Putamen (tissue), 1 donor: ENCODE measurements at regions not wholly inside any gene's neighbourhood (a gene's known extent, or its start where the extent isn't known, plus 50 kb on each side); places are given as distances from the start of the nearest gene placed in this dataset.
A peak's percentile ranks its signal among the peaks of the same experiment; 100 is the strongest.

Experiments used
- DNase-seq: peaks from one replicate; pipeline ENCODE4 v3.0.0-alpha.2; 2016; ENCODE audit warnings: low spot score

GRCh38 chr21:35222541-35222941 is 173.4 kb upstream of the RUNX1 start:
- DNase-seq, result no peak

DNA sequence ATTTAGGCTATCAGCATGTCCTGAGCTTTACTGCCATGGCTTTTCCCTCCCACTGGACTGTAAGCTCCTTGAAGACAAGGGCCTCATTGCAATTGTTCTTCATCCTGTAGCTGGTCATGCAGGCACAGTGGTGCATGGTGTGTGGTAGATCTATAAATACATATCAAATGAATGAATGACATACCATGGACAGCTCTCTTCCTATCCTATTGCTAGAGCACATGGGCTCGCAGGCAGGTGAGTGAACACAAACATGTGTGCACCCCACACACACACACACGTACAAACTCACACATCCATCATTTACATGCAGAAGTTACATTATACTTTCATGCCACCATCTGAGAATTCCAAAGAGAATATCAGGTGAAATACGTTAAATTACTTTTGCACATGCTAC is 172.9 kb upstream of the RUNX1 start:
- DNase-seq, result no peak

DNA sequence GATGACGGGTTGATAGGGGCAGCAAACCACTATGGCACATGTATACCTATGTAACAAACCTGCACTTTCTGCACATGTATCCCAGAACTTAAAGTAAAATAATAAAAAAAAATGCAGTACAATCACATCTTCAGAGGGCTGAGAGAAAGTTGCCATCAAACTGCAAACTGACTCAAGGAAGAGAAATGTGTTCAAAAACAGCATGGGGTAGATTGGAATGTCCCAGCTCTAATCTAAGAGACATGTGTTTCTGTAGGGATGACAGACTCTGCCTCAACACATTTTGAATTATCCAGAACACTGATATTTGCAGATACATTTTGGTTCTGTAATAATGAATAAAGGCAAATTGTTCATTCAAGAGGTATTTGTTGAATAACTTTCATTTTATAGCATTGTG is 171.2 kb upstream of the RUNX1 start:
- no peak for DNase-seq

DNA sequence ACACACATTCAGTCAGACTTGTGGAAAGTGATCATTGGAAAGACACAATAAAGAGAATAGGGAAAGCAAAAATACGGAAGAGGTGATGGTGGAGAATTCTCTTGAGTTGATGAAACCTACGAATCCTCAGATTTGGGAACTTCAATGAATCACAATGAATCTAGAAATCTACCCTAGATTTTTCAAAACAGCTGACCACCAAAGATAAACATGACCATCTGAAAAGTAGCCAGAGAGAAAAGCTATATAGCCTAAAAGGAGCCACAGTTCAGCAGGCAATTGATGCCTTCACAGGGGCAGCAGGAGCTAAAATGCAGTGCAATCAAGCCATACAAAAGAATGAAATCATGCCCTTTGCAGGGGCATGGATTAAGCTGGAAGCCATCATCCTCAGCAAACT is 170.6 kb upstream of the RUNX1 start:
- DNase-seq, result no peak

DNA sequence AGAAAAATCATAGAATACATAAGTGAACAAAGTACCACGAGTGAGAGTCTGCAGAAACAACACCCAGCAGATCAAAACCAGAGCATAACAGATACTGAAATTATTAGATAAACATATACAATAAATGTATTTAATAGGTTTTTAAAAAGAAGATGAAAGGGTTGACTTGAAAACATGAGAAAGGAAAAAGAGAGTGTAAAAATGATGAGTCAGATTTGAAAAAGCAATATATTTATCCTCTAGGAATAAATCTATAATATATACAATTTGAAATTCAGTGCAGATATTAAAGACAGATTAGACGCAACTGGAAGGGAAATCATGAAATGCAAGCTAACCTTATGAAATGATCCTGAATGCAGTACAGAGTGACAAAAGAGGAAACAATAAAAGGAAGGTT is 170.2 kb upstream of the RUNX1 start:
- no peak for DNase-seq

DNA sequence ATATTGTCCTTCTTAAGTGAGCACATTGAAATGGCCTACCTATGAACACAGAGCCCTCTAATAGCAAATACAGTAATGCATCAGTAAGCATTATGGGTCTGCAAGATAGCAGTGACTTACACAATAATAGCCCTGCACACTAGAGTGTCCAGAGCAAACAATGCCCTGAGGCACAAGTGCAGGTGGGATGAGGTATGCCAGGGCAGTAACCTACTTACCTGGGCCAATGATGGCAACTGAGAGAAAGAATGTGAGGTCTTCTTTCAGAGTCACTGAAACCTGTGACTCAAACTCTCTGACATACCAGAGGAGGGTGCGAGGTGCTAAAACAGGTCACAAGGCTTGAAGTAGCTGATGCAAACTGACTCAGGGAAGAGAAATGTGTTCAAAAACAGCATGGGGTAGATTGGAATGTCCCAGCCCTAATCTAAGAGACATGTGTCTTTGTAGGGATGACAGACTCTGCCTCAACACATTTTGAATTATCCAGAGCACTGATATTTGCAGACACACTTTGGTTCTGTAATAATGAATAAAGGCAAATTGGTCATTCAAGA is 168.5 kb upstream of the RUNX1 start:
- no peak for DNase-seq

DNA sequence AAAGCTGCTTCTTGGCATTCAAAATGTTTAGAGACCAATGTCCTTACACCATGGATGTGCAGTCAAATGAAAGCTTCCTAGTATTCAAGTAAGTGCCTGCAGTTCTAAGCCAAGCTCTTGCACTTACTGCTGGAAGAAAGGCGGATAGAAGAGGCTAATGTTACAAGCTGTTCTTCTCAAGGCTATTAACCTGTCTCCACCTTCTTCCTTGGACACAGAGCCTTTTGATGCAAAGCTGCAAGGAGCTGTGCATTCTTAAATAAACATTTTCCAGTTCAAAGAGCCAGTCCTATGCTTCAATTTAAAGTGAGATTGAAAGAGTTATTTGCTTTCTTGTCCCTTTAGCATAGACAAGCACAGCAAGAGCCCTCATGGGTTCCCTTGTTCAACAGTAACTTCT is 167.9 kb upstream of the RUNX1 start:
- DNase-seq, result no peak

GRCh38 chr21:35215870-35216269 is 166.8 kb upstream of the RUNX1 start:
- DNase-seq, result no peak

GRCh38 chr21:35212393-35213127 is 163.5 kb upstream of the RUNX1 start:
- no peak for DNase-seq

DNA sequence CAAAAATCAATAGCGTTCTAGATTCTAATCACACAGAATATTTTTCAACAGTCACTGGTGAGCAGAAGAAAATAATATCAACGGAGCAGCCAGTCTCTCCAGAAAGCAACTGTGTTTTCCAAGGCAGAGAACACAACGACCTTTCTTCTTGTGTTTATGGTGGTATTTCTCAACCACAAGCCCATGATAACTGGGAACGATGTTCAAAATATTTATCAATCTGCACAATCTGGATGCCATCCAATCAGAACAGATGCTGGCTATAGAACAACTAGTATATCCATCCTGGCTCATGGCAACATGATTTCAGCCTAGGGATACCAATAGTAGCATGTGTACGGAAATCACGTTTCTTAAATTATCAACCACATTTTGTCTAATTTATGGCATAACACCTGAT is 162.7 kb upstream of the RUNX1 start:
- DNase-seq, result no peak

DNA sequence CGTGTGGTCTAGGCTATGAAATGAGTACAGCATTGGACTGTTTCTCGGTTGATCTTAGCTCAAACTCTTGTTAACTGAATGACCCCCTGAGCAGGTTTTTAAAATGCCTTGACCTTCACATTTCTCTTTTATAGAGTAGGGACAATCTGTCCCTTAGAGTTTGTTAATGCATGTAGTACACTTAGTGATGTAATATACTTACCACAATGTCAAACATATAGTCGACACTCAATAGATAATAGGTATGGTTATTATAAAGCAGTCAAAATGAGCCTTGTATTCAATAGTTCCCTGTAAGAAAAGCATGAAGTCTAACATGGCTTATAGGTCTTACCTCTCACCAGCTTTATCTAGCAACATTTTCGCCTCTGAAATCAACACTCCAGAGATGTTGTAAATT is 161.0 kb upstream of the RUNX1 start:
- DNase-seq, result no peak

DNA sequence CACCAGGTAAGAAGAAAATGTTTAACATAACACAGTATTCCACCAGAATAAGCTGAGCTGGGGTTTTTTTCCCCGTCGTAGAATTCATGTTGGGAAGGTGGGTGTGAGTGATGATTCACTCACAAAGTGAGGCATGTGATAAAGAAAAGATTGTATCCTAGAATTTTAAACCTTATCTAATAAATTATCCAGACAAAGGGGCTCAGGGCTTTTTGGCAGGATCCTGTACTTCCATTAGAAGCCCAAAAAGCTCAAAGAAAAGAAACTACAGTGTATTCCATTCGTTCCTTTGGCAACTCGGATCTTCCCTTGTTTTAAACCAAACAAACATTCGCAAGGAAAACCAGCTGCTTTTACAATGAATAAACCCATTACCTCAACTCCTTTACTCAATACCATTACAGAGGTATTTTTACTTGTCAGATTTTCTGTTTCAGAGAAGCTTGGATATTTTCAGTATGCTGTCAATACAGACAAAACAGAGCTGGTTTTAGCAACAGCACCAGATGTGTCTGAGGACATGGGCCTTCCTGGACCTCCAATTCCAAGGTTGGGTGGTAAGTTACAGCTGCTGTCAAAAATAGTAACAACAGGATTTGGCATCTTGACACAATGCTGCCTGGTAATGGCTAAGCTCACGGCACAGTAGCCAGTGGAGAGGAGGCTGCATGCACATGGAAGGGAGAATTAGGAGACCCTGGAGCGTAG is 159.9 kb upstream of the RUNX1 start:
- peak; percentile 28 for DNase-seq

DNA sequence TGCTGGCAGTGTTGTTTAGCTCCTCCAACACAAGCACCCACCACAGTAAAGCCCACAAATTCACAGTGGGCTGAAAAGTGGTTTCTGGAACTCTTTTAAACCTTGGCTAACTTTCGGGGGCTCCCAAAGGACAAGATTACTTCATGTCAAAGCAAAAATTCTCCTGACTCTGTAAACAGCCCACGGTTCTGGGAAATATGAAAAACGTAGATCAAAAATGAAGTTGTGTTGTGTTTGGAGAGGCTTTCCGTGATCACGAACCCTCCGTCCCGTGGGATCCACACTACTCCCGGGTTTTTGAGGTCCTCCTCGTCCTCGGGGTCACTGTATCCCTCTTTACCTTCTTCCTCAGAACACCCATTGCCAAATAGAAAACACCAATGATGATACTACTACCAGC is 159.0 kb upstream of the RUNX1 start:
- DNase-seq, result no peak

DNA sequence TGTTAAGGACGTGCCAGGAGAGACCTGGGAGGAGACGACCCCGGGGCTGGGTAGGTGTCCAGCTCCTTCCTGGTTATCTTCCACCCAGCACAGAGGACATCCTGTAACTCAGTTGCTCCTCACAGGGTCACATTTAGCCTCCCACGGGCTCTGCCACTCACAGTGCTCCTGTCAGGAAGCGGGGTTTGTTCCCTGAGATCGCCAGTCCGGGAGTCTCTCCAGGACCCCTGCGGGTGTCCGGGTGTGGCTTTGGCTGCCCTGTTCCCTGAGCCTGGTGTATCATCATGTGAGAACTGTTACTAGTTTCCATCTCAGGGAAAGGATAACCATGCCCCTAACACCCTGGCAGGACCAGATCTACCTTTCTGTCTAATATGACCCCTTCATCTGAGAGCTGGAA is 158.2 kb upstream of the RUNX1 start:
- DNase-seq, result no peak

DNA sequence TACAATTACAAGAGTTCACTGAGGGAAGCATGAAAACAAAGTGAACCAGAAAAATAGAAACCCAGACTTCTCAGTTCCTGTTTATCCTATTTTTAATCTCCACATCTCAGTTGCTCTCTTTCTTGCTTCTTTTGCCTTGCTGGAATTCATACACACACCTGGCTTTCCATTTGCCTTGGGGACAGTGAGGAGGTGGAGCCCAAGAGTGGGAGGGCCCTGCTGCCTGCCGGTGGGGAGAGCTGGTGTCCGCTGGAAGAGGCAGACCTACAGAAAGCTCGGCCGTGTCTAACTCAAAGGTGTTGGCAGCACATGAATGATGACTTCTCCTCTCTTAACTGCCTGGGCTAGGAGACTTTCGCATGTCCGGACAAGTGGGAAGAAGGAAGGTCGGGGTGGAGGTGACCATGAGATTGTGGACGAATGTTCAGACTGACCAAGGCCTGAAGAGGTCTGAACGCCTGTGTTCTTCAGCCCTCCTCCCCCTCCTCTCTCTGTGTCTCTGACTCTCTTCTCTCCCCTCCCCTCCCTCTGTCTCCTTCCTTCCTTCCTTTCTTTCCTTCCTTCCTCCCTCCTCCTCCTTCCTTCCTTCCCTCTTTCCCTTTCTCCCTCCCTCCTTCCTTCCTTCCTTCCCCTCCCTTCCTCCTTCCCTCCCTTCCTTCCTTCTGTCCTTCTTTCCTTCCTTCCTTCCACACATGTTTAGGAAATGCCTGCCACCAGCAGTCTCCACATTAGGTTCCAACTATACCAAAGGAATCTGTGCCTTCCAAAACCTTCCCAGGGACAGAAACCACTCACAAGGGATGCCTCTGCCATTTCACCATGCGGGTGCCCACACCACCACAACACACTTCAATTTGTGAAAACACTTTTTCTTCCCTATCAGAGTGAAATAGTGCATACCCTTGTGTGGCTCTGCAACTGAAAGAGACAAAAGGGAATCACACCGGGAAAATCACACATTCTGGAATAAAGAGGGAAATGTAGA is 157.3 kb upstream of the RUNX1 start:
- no peak for DNase-seq

DNA sequence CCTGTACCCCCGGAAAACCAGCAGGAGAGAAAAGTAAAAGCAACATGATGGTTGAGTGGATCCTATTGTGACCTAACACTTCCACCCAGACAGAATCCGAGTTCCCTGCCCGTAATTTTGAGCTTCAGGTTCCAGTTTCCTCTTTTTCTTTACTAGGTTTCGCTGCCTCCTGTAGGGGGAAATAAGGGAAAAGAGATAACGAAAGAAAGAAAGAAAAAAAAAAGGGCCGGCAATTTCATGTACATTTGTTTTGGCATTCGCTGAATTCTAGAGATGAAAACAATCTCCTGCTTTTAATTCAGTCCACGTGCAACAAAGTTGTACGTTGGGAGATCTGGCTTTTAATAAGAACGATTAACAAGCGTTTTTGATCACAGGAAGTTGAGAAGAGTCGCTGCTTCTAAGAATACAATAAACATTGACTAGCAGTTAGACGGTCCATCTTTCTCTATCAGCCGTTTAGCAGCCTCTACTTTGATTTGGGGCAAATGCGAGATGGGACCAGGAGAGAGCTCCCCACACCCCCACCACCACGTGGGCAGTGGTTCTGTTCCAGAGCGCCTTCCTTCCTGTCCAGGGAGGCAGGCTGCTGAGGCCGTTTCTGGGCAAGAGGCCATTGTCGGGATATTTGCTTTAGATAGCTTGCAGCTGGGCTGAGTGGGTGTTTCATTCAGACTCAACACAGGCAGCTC is 155.9 kb upstream of the RUNX1 start:
- DNase-seq, result peak; percentile 50

- DNase-seq, result no peak
Measured at GRCh38 chr21:35204125-35204524, 155.0 kb upstream of the RUNX1 start.

DNA sequence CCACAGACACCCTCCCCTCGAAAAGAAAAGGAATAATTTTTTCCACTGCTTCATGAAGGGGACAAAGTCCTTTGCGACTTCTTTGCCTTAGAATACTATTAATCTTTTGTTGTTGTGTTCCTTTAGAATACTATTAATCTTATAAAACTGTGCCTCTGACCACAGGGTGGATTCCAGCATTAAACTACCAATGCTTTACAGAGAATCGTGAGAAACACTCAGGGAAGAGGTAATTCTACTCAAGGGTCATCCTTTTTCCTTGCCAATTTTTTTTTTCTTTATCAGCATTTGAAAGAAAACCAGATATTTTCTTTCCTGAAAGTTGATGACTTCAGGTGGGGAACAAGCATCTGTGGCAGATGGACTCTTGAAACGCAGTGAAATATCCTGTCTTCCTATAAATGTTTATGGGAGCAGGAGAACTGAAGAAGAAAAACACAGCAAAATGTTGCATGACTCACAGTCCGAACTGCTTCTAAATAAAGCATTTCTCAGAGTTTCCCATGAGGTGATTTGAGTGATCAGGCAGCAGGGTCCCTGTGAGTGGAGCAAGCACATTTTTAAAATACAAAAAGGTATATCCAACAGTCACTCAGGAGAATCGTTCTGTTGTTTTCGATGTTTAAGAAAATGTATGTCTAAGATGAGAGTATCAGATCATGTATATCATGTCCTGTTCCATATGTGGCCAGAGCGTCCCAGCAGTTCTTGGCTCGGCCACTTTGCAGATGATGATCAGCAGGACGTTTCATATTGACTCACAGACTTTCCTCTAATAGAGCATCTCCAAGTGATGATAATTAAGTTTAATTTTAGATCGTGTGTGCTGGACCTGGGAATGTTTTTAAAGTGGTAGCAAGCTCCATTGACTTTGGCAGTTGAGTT is 154.2 kb upstream of the RUNX1 start:
- DNase-seq, result no peak

DNA sequence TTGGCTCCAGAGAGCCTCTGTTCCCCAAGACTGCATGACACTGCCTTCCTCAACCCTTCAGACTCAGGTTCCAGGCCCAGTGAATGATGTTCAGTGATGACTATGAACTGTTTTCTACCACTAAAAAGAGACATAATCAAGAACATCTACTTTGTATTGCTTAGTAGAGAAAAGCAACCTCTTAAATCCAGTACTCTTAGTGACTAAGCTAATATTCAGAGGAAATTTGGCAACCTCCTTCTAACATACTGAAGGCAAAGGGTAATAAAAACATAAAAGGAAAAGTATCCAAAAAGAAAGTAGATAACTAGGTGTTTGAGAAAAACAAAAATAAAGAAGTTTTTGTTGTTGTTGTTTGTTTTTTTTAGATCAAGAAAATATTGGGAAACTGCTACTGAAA is 153.3 kb upstream of the RUNX1 start:
- no peak for DNase-seq

- no peak for DNase-seq
Measured at GRCh38 chr21:35201799-35202198, 152.7 kb upstream of the RUNX1 start.

- DNase-seq, result no peak
Measured at GRCh38 chr21:35201288-35201687, 152.2 kb upstream of the RUNX1 start.
